ENCODE measurements at regions not wholly inside any gene's neighbourhood (a gene's known extent, or its start where the extent isn't known, plus 50 kb on each side); places are given as distances from the start of the nearest gene placed in this dataset.

- no peaks in the 10 kb centered on the region for H3K9me3 ChIP-seq (ENCODE audit: insufficient read depth, low read length)
- no peaks in the 10 kb centered on the region for H3K36me3 ChIP-seq (replicated peaks; ENCODE audit: low read depth, low read length)
- TF ChIP-seq CTCF (IDR thresholded peaks at IDR 0.05; ENCODE audit: low read depth, low read length) (no peak), EZH2phosphoT487 (IDR thresholded peaks at IDR 0.05; ENCODE audit: low read depth) (no peak)
- no peak overlapping the region for H2AFZ ChIP-seq (ENCODE audit: low read depth, low read length)
- H3K4me3 ChIP-seq (ENCODE audit: low read length): no peak overlapping the region
- H3K4me1 ChIP-seq (ENCODE audit: low read length): no peaks in the 10 kb centered on the region
- no peak overlapping the region for H3K27ac ChIP-seq (ENCODE audit: low read length)
- no peaks in the 10 kb centered on the region for H3K27me3 ChIP-seq (ENCODE audit: low read depth, low read length)
- H4K20me1 ChIP-seq (ENCODE audit: insufficient read depth, low read length): no peaks in the 10 kb centered on the region
- no peaks in the 10 kb centered on the region for H3K79me2 ChIP-seq (ENCODE audit: low read length)
- no peak overlapping the region for H3K4me2 ChIP-seq (ENCODE audit: low read length)
- H3K9ac ChIP-seq (ENCODE audit: low read length): no peak overlapping the region
Observed at GRCh38 chr10:24047176-24047575, 161.8 kb upstream of the KIAA1217 start.

GRCh38 chr10:24054421-24054820, 154.5 kb upstream of the KIAA1217 start:
- Histone ChIP-seq H3K4me2 (ENCODE audit: low read length) (no peak overlapping the region), H3K27me3 (ENCODE audit: low read depth, low read length) (no peaks in the 10 kb centered on the region), H3K79me2 (ENCODE audit: low read length) (no peaks in the 10 kb centered on the region), H3K9me3 (ENCODE audit: insufficient read depth, low read length) (no peaks in the 10 kb centered on the region), H3K9ac (ENCODE audit: low read length) (no peak overlapping the region), H3K4me3 (ENCODE audit: low read length) (no peak overlapping the region), H4K20me1 (ENCODE audit: insufficient read depth, low read length) (no peaks in the 10 kb centered on the region), H2AFZ (ENCODE audit: low read depth, low read length) (no peak overlapping the region), H3K4me1 (ENCODE audit: low read length) (no peaks in the 10 kb centered on the region), H3K36me3 (replicated peaks; ENCODE audit: low read depth, low read length) (no peaks in the 10 kb centered on the region), H3K27ac (ENCODE audit: low read length) (no peak overlapping the region)
- TF ChIP-seq CTCF (IDR thresholded peaks at IDR 0.05; ENCODE audit: low read depth, low read length) (no peak), EZH2phosphoT487 (IDR thresholded peaks at IDR 0.05; ENCODE audit: low read depth) (no peak)

- Histone ChIP-seq H3K79me2 (ENCODE audit: low read length) (no peaks in the 10 kb centered on the region), H3K27ac (ENCODE audit: low read length) (no peak overlapping the region), H3K9ac (ENCODE audit: low read length) (no peak overlapping the region), H3K27me3 (ENCODE audit: low read depth, low read length) (no peaks in the 10 kb centered on the region), H2AFZ (ENCODE audit: low read depth, low read length) (no peak overlapping the region), H3K4me3 (ENCODE audit: low read length) (no peak overlapping the region), H3K4me1 (ENCODE audit: low read length) (no peaks in the 10 kb centered on the region), H3K36me3 (replicated peaks; ENCODE audit: low read depth, low read length) (no peaks in the 10 kb centered on the region), H3K4me2 (ENCODE audit: low read length) (no peak overlapping the region), H4K20me1 (ENCODE audit: insufficient read depth, low read length) (no peaks in the 10 kb centered on the region), H3K9me3 (ENCODE audit: insufficient read depth, low read length) (no peaks in the 10 kb centered on the region)
- TF ChIP-seq CTCF (IDR thresholded peaks at IDR 0.05; ENCODE audit: low read depth, low read length): no peak
- no peak for TF ChIP-seq EZH2phosphoT487 (IDR thresholded peaks at IDR 0.05; ENCODE audit: low read depth)
Observed at GRCh38 chr10:24080207-24080606, 128.7 kb upstream of the KIAA1217 start.

GRCh38 chr10:24086296-24087086, 122.4 kb upstream of the KIAA1217 start:
- H3K27ac ChIP-seq (ENCODE audit: low read length): no peak overlapping the region
- no peaks in the 10 kb centered on the region for H3K79me2 ChIP-seq (ENCODE audit: low read length)
- no peak overlapping the region for H3K9ac ChIP-seq (ENCODE audit: low read length)
- H3K27me3 ChIP-seq (ENCODE audit: low read depth, low read length): no peaks in the 10 kb centered on the region
- no peak overlapping the region for H2AFZ ChIP-seq (ENCODE audit: low read depth, low read length)
- TF ChIP-seq CTCF (IDR thresholded peaks at IDR 0.05; ENCODE audit: low read depth, low read length) (no peak), EZH2phosphoT487 (IDR thresholded peaks at IDR 0.05; ENCODE audit: low read depth) (no peak)
- no peaks in the 10 kb centered on the region for H3K4me1 ChIP-seq (ENCODE audit: low read length)
- H4K20me1 ChIP-seq (ENCODE audit: insufficient read depth, low read length): no peaks in the 10 kb centered on the region
- H3K9me3 ChIP-seq (ENCODE audit: insufficient read depth, low read length): no peaks in the 10 kb centered on the region
- H3K4me2 ChIP-seq (ENCODE audit: low read length): no peak overlapping the region
- H3K4me3 ChIP-seq (ENCODE audit: low read length): no peak overlapping the region
- no peaks in the 10 kb centered on the region for H3K36me3 ChIP-seq (replicated peaks; ENCODE audit: low read depth, low read length)
